HG02678 (cell line): ENCODE measurements at regions not wholly inside any gene's neighbourhood (a gene's known extent, or its start where the extent isn't known, plus 50 kb on each side); places are given as distances from the start of the nearest gene placed in this dataset.
"Not testable (repeated sequence)": the region's sequence is repeated elsewhere in the genome, so short reads cannot be mapped to it uniquely, and the experiment has no call there.

ENCODE experiments used
- ATAC-seq: cut with Tn5 transposase; IDR thresholded peaks from one replicate; pipeline ENCODE4 v1.9.1; 2021; ENCODE audit warnings: mild to moderate bottlenecking, moderate library complexity; ENCODE audit not compliant: unreplicated experiment

GRCh38 chr5:90287036-90287435 lies 122.5 kb downstream of the CETN3 start:
- ATAC-seq, result no peak

- no peak for ATAC-seq
Observed at GRCh38 chr5:90285581-90285980, 124.0 kb downstream of the CETN3 start.

- no peak for ATAC-seq
Observed at GRCh38 chr5:90284375-90284774, 125.2 kb downstream of the CETN3 start.

GRCh38 chr5:90279091-90279490 lies 130.5 kb downstream of the CETN3 start:
- no peak for ATAC-seq

DNA sequence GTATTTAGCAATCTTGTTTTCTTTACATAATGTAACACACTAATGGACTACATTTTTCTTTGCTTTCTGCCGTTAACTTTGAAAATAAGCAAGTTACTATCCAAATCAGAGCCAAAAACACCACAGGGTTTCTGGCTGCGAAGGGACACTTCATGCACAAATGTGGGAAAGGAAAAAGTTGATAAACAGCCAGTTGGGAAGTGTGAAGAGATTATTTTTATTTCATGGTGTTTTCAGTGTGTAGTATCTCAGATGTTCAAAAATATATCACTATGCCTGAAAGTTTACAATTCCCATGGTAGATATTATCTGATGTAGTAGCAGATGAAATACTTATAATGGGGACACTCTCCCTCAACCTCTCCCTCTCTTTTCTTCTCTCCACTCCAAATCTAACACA lies 135.3 kb downstream of the CETN3 start:
- no peak for ATAC-seq

DNA sequence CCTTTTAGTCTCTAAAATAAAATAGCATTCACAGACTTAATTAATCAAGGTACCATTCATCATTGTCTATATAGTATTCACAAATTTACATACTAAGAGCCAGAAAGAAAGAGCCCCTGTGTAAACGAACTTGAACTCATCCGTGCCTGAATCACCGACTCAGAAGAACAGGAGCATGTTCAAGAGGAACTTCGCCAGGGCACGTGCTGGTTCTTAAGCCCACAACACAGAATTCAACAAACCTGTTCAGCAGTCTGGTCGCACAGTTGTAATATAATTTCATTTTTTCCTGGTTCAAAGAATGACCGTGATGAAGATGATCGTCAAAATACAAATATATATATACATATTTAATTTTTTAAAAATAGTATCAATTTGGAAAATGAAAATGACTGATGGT lies 141.9 kb downstream of the CETN3 start:
- no peak for ATAC-seq

GRCh38 chr5:90265545-90265857 lies 144.1 kb downstream of the CETN3 start:
- no peak for ATAC-seq

- peak; percentile 78 for ATAC-seq
Observed at GRCh38 chr5:90264689-90265544, 144.6 kb downstream of the CETN3 start.

DNA sequence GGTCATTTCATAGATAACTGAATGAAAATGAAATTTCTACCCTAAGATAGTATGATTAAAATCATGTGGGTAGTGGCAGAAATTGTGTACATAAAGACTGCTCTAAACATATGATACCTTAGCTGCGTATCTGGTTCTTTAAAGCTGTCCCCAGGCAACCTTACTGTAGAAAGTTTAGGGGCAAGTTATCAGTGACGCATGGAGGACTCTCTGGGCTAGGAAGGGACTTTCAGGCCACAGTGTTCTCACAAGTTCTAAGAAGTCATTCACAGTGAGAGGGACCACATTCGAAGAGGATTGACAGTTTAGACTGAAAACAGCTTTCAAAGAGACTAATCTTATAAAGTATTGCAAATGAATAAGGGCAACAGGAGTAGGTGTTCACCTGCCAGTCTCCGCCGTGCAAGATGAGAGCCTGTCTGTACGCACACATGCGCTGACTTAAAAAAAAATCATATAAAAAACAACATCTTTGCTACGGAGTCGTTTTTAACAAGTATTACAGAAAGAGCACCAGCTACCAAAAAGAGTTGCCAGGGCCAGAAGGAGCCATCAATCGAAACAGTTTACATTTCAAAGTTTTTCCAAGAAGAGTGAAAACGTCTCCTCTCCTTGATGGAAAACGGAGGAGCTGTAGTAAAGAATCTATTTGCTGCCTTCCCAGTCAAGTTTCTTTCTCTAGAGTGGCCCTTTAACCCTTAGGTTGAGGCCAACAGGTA lies 146.3 kb downstream of the CETN3 start:
- no peak for ATAC-seq

- no peak for ATAC-seq
Observed at GRCh38 chr5:90251447-90251846, 158.1 kb downstream of the CETN3 start.

DNA sequence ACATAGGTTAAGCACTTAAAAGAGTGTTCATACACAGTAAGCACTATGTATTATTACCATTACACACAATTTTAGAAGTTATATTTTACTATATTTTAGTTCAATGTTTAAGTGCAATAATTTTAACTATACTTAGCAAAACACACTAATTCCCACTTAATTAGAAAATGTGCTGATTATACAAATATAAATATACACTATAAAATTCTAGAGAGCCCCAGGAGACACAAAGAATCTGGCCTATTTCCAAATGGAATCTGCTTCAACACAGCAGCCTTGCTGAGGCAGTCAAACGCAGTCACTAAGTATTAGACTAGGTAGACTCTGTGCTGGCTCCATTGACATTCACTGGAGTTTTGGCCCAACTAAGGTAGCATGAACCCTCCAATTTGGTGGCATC lies 160.9 kb downstream of the CETN3 start:
- no peak for ATAC-seq

GRCh38 chr5:90243848-90244247 lies 165.7 kb downstream of the CETN3 start:
- ATAC-seq, result not testable (repeated sequence)

GRCh38 chr5:90233476-90233875 lies 176.1 kb downstream of the CETN3 start:
- no peak for ATAC-seq

DNA sequence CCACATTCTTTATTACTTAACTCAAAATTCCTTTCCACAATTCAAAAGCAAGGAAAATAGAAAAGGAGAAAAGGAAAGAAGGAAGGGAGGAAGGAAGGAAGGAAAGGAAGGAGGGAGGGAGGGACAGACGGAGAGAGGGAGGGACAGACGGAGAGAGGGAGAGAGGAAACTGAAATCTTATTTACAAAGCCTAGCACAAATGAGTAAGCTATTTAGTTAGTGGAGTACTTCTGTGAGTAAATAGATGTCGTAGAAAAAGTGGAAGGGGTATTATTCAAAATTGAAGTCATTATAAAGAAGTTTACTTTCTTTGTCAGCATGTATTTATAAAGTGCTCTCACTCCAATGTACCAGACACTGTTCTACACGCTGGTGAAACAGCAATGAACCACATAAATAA lies 177.9 kb downstream of the CETN3 start:
- ATAC-seq, result no peak

- ATAC-seq, result no peak
Observed at GRCh38 chr5:90227683-90228082, 181.9 kb downstream of the CETN3 start.

DNA sequence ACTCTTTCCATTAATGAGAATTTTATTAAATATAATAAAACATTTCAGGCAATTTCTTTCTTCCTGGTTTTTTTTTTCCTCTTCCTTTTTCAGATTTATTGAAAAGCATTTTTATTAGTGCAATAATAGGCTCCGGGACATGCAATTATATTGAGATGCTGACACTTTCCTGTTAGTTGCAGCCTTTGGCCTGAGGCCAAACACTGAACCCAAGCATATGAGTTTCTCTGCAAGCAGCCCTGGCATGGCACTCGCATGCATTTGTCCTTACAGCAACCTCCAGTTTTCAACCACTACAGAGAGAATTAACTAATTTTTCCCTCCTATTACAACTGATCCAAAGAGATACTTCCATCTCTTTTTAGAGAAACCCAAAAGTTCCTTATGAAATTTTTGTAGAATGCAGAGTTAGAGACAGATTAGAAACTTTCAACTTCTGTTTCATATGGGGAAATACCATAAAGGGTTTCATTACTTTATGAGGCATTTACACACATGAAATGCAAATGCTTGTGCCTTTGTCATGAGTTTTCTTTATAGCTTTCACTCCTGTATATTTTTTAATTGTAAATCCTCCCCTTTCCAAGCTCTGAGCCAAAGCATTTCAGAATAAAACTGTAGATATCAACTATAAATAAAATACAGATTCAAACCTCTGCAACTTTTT lies 183.0 kb downstream of the CETN3 start:
- ATAC-seq, result no peak

DNA sequence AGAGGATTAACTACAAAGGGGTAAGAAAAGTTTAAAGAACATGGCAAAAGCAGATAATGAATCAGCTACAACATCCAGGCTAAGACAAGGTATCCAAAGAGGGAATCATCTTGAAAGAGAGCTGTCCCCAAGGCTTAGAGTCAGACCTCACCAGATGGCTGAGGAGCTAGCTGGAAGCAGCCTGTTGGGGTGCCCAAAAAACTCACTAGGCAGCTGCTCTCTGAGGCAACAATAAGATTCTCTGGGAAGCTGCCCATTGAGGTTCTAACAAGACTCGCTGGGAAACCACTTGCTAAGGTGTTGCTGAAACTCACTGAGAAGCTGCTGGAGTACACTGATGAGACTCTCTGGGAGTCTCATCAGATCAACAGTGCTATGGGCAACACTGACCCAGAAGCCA lies 185.2 kb downstream of the CETN3 start:
- ATAC-seq, result no peak

DNA sequence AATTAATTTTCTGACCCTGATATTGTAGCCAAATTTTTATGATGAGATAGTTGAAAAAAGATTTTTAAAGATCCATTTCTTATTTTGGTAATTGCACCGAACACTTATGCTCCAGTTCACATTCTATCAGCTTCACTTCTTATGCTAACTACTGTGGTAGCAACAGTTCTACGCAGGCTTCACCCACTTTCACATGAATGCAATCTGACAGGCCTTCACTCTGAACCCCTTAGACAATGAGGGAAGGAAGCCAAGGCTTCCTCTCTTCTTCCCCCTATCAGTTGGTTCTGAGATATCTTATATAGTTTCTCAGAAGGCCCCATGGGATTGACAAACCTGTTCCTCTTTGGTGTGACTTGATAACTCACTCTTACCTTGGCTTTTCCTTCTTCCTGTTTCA lies 185.8 kb downstream of the CETN3 start:
- ATAC-seq, result no peak

GRCh38 chr5:90221951-90222350 lies 187.6 kb downstream of the CETN3 start:
- no peak for ATAC-seq

DNA sequence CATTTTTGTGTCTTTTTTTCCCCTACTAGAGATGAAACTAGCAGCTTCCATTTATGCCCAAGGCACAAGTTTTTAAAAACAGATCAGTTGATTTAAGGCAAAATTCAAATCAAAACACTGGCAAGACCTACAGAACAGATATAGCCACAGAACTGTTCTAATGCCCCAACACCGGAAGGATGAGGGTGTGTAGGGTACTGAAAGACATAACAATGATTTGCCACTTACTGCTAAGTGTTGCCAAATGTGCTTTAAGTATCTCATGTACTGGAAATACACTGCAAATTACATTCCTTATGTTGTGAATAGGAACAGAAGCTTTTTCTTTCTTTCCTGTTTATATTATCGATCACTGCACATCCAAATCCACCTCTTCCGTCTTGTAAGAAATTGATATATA lies 189.0 kb downstream of the CETN3 start:
- ATAC-seq, result no peak

GRCh38 chr5:90214991-90215390 lies 194.6 kb downstream of the CETN3 start:
- no peak for ATAC-seq

- not testable (repeated sequence) for ATAC-seq
Observed at GRCh38 chr5:90208323-90208722, 201.2 kb downstream of the CETN3 start.
